GM08714 (cell line): ENCODE measurements at regions not wholly inside any gene's neighbourhood (a gene's known extent, or its start where the extent isn't known, plus 50 kb on each side); places are given as distances from the start of the nearest gene placed in this dataset.
"Not testable (repeated sequence)": the region's sequence is repeated elsewhere in the genome, so short reads cannot be mapped to it uniquely, and the experiment has no call there.

Experiments used
- H3K4me3 ChIP-seq: fragments of 200-500 bp; sonication (Bioruptor generic); 2 replicates; pipeline ENCODE4 v1.5.1; 2014; ENCODE audit warnings: mild to moderate bottlenecking, low read length, inconsistent platforms
- ZNF274 ChIP-seq: IDR thresholded peaks from 2 replicates; pipeline ENCODE4 v1.6.1; 2012; ENCODE audit warnings: mild to moderate bottlenecking, low read depth, low read length

- H3K4me3 ChIP-seq, result no peak overlapping the region
- no peak for TF ChIP-seq ZNF274
Observed at GRCh38 chr16:86854626-86855294, 276.4 kb downstream of the FOXL1 start.

GRCh38 chr16:86856946-86857586, 278.7 kb downstream of the FOXL1 start:
- H3K4me3 ChIP-seq, result no peak overlapping the region
- no peak for TF ChIP-seq ZNF274

- no peak for TF ChIP-seq ZNF274
- no peak overlapping the region for H3K4me3 ChIP-seq
Observed at GRCh38 chr16:86857807-86858206, 279.5 kb downstream of the FOXL1 start.

- no peak overlapping the region for H3K4me3 ChIP-seq
- TF ChIP-seq ZNF274, result no peak
Observed at GRCh38 chr16:86858501-86858900, 280.2 kb downstream of the FOXL1 start.

GRCh38 chr16:86861270-86861858, 283.0 kb downstream of the FOXL1 start:
- H3K4me3 ChIP-seq, result not testable (repeated sequence)

- no peak for TF ChIP-seq ZNF274
- no peak overlapping the region for H3K4me3 ChIP-seq
Observed at GRCh38 chr16:86862595-86863280, 284.4 kb downstream of the FOXL1 start.

GRCh38 chr16:86863609-86864008, 285.3 kb downstream of the FOXL1 start:
- H3K4me3 ChIP-seq, result no peak overlapping the region
- TF ChIP-seq ZNF274, result no peak

GRCh38 chr16:86864586-86864985, 286.2 kb downstream of the FOXL1 start:
- TF ChIP-seq ZNF274, result no peak
- H3K4me3 ChIP-seq, result no peak overlapping the region

GRCh38 chr16:86865851-86866662, 287.7 kb downstream of the FOXL1 start:
- TF ChIP-seq ZNF274, result no peak

GRCh38 chr16:86866986-86867722, 288.8 kb downstream of the FOXL1 start:
- no peak for TF ChIP-seq ZNF274
- no peak overlapping the region for H3K4me3 ChIP-seq

More at GRCh38 chr16:86865851-86866662, 287.7 kb downstream of the FOXL1 start:
- H3K4me3 ChIP-seq, result no peak overlapping the region

GRCh38 chr16:86868070-86868469, 289.7 kb downstream of the FOXL1 start:
- TF ChIP-seq ZNF274, result no peak

GRCh38 chr16:86868786-86869185, 290.4 kb downstream of the FOXL1 start:
- H3K4me3 ChIP-seq, result no peak overlapping the region
- no peak for TF ChIP-seq ZNF274

More at GRCh38 chr16:86868070-86868469, 289.7 kb downstream of the FOXL1 start:
- no peak overlapping the region for H3K4me3 ChIP-seq

- H3K4me3 ChIP-seq, result no peak overlapping the region
- TF ChIP-seq ZNF274, result no peak
Observed at GRCh38 chr16:86869288-86870022, 291.1 kb downstream of the FOXL1 start.
